Astrocyte (in vitro differentiated cells and primary cell): ENCODE measurements at regions not wholly inside any gene's neighbourhood (a gene's known extent, or its start where the extent isn't known, plus 50 kb on each side); places are given as distances from the start of the nearest gene placed in this dataset.

Source experiments
- EZH2 ChIP-seq: IDR thresholded peaks from 2 replicates; pipeline ENCODE4 v1.6.1; 2012; ENCODE audit warnings: mild to moderate bottlenecking, low read length, inconsistent platforms; ENCODE audit not compliant: insufficient read depth
- TF ChIP-seq, protein P1 (sequence below): IDR thresholded peaks from 2 replicates; pipeline ENCODE4 v1.5.1; 2011; ENCODE audit warnings: low read depth, mild to moderate bottlenecking, inconsistent platforms, low read length, moderate library complexity; ENCODE audit not compliant: insufficient read depth

DNA sequence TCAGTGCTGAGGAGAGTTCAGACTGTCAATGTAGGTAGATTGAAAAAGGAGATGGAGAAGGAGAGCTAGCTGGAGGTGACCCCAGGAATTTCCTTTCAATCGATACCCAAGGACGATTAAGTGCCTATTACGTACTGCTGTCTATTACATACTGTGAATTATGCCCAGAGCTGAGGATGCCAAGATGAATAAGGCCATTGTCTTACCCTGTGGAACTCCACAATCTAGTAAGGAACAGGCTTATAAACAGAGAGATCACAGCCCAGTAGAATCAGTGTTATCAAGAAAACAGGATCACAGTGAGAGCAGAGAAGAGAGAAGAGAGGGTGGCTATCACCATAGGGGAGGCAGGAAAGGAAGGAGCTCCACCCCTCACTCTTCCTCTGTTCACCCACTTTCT is 54.1 kb upstream of the PDE8B start:
- no peak for TF ChIP-seq EZH2
- TF ChIP-seq, protein P1, sequence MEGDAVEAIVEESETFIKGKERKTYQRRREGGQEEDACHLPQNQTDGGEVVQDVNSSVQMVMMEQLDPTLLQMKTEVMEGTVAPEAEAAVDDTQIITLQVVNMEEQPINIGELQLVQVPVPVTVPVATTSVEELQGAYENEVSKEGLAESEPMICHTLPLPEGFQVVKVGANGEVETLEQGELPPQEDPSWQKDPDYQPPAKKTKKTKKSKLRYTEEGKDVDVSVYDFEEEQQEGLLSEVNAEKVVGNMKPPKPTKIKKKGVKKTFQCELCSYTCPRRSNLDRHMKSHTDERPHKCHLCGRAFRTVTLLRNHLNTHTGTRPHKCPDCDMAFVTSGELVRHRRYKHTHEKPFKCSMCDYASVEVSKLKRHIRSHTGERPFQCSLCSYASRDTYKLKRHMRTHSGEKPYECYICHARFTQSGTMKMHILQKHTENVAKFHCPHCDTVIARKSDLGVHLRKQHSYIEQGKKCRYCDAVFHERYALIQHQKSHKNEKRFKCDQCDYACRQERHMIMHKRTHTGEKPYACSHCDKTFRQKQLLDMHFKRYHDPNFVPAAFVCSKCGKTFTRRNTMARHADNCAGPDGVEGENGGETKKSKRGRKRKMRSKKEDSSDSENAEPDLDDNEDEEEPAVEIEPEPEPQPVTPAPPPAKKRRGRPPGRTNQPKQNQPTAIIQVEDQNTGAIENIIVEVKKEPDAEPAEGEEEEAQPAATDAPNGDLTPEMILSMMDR, result no peak
